Fibroblast of the aortic adventitia (primary cell): ENCODE measurements at regions not wholly inside any gene's neighbourhood (a gene's known extent, or its start where the extent isn't known, plus 50 kb on each side); places are given as distances from the start of the nearest gene placed in this dataset.

Experiments
- DNase-seq: peaks from one replicate; pipeline ENCODE4 v3.0.0-alpha.2; 2010; ENCODE audit warnings: low read depth
- H3K4me3 ChIP-seq: 2 replicates; pipeline ENCODE4 v1.5.1; 2011; ENCODE audit warnings: low read depth, mild to moderate bottlenecking, control low read depth, low read length, moderate library complexity
- CTCF ChIP-seq: IDR thresholded peaks from 2 replicates; pipeline ENCODE4 v1.5.1; 2011; ENCODE audit warnings: mild to moderate bottlenecking, low read length, control low read depth, inconsistent platforms; ENCODE audit not compliant: insufficient read depth

- H3K4me3 ChIP-seq: no peak overlapping the region
- no peak for TF ChIP-seq CTCF
- no peak for DNase-seq
Measured at GRCh38 chr16:6852643-6853225, 479.9 kb upstream of the RBFOX1 start.

GRCh38 chr16:6846452-6846851 is 486.2 kb upstream of the RBFOX1 start:
- DNase-seq: no peak
- no peak for TF ChIP-seq CTCF
- H3K4me3 ChIP-seq: no peak overlapping the region

GRCh38 chr16:6841392-6841791 is 491.3 kb upstream of the RBFOX1 start:
- no peak overlapping the region for H3K4me3 ChIP-seq
- DNase-seq: no peak
- no peak for TF ChIP-seq CTCF

GRCh38 chr16:6837722-6838121 is 494.9 kb upstream of the RBFOX1 start:
- H3K4me3 ChIP-seq: no peak overlapping the region
- no peak for TF ChIP-seq CTCF
- DNase-seq: no peak

- DNase-seq: no peak
- H3K4me3 ChIP-seq: no peak overlapping the region
- no peak for TF ChIP-seq CTCF
Measured at GRCh38 chr16:6836766-6837165, 495.9 kb upstream of the RBFOX1 start.

GRCh38 chr16:6835941-6836340 is 496.7 kb upstream of the RBFOX1 start:
- TF ChIP-seq CTCF: no peak
- no peak overlapping the region for H3K4me3 ChIP-seq
- DNase-seq: no peak

- no peak overlapping the region for H3K4me3 ChIP-seq
- no peak for DNase-seq
- no peak for TF ChIP-seq CTCF
Measured at GRCh38 chr16:6835516-6835915, 497.1 kb upstream of the RBFOX1 start.
